ENCODE measurements at regions not wholly inside any gene's neighbourhood (a gene's known extent, or its start where the extent isn't known, plus 50 kb on each side); places are given as distances from the start of the nearest gene placed in this dataset.

GRCh38 chr14:83541147-83541546 is 1988.8 kb upstream of the FLRT2 start:
- DNase-seq = peak in 1 of 2 donors; percentile 21
- 85 to 91% methylated on average over 13 of the region's 13 CpGs for WGBS, 2 donors

GRCh38 chr14:83548061-83548839 is 1981.7 kb upstream of the FLRT2 start:
- DNase-seq = no peak
- no peaks in the 10 kb centered on the region for H3K27me3 ChIP-seq
- 47 to 60% methylated on average over 4 to 5 of the region's 5 CpGs for WGBS, 2 donors

More at GRCh38 chr14:83541147-83541546, 1988.8 kb upstream of the FLRT2 start:
- Histone ChIP-seq H3K36me3 (no peaks in the 10 kb centered on the region), H3K27ac (no peak overlapping the region), H3K9me3 (no peaks in the 10 kb centered on the region), H3K4me3 (no peak overlapping the region), H3K4me1 (no peaks in the 10 kb centered on the region), H3K27me3 (no peaks in the 10 kb centered on the region)
- no peak for ATAC-seq (ENCODE audit: low FRiP score in 2 of 2)
- TF ChIP-seq CTCF (IDR thresholded peaks at IDR 0.05) = no peak
- no peak for TF ChIP-seq POLR2AphosphoS5 (IDR thresholded peaks at IDR 0.05)
- no peak for TF ChIP-seq POLR2A (IDR thresholded peaks at IDR 0.05)
- TF ChIP-seq EP300 (IDR thresholded peaks at IDR 0.05) = no peak

GRCh38 chr14:83556065-83556464 is 1973.9 kb upstream of the FLRT2 start:
- ATAC-seq (ENCODE audit: low FRiP score in 2 of 2) (no peak), DNase-seq (no peak)
- Histone ChIP-seq H3K4me3 (no peak overlapping the region), H3K27ac (no peak overlapping the region), H3K27me3 (no peaks in the 10 kb centered on the region), H3K36me3 (no peaks in the 10 kb centered on the region), H3K4me1 (no peaks in the 10 kb centered on the region), H3K9me3 (no peaks in the 10 kb centered on the region)
- 76 to 78% methylated on average over 2 of the region's 2 CpGs for WGBS, 2 donors
- no peak for TF ChIP-seq EP300 (IDR thresholded peaks at IDR 0.05)
- no peak for TF ChIP-seq CTCF (IDR thresholded peaks at IDR 0.05)
- no peak for TF ChIP-seq POLR2A (IDR thresholded peaks at IDR 0.05)
- no peak for TF ChIP-seq POLR2AphosphoS5 (IDR thresholded peaks at IDR 0.05)

More at GRCh38 chr14:83548061-83548839, 1981.7 kb upstream of the FLRT2 start:
- ATAC-seq (ENCODE audit: low FRiP score in 2 of 2) = no peak
- Histone ChIP-seq H3K4me1 (no peaks in the 10 kb centered on the region), H3K36me3 (no peaks in the 10 kb centered on the region), H3K9me3 (no peaks in the 10 kb centered on the region), H3K4me3 (no peak overlapping the region), H3K27ac (no peak overlapping the region)
- no peak for TF ChIP-seq EP300 (IDR thresholded peaks at IDR 0.05)
- no peak for TF ChIP-seq POLR2AphosphoS5 (IDR thresholded peaks at IDR 0.05)
- no peak for TF ChIP-seq CTCF (IDR thresholded peaks at IDR 0.05)
- TF ChIP-seq POLR2A (IDR thresholded peaks at IDR 0.05) = no peak

GRCh38 chr14:83556746-83557453 is 1973.0 kb upstream of the FLRT2 start:
- H3K36me3 ChIP-seq = no peaks in the 10 kb centered on the region
- DNase-seq (no peak), ATAC-seq (ENCODE audit: low FRiP score in 2 of 2) (no peak)
- H3K9me3 ChIP-seq = no peaks in the 10 kb centered on the region
- no peak overlapping the region for H3K27ac ChIP-seq
- WGBS, 2 donors = 91 to 96% methylated on average over 9 of the region's 9 CpGs
- no peaks in the 10 kb centered on the region for H3K4me1 ChIP-seq
- H3K27me3 ChIP-seq = no peaks in the 10 kb centered on the region
- no peak for TF ChIP-seq EP300 (IDR thresholded peaks at IDR 0.05)
- no peak for TF ChIP-seq CTCF (IDR thresholded peaks at IDR 0.05)
- TF ChIP-seq POLR2A (IDR thresholded peaks at IDR 0.05) = no peak
- no peak for TF ChIP-seq POLR2AphosphoS5 (IDR thresholded peaks at IDR 0.05)
- no peak overlapping the region for H3K4me3 ChIP-seq

Measured in upper lobe of left lung (tissue), 6 donors.